Neural progenitor cell (in vitro differentiated cells): ENCODE measurements at regions not wholly inside any gene's neighbourhood (a gene's known extent, or its start where the extent isn't known, plus 50 kb on each side); places are given as distances from the start of the nearest gene placed in this dataset.

ENCODE experiments used
- DNase-seq: peaks from one replicate; pipeline ENCODE4 v3.0.0-alpha.2; 2016; ENCODE audit warnings: low spot score
- H2AFZ ChIP-seq: fragments of 200-600 bp; sonication (generic); replicated peaks from 2 replicates; pipeline ENCODE4 v1.6.1; 2016; ENCODE audit warnings: antibody characterized with exemption
- H3F3A ChIP-seq: fragments of 200-600 bp; sonication (generic); 2 replicates; pipeline ENCODE4 v1.6.1; 2016; ENCODE audit warnings: antibody characterized with exemption, low read depth
- H3K27ac ChIP-seq: fragments of 200-600 bp; sonication (generic); 2 replicates; pipeline ENCODE4 v1.5.1; 2016; ENCODE audit warnings: mild to moderate bottlenecking
- H3K27me3 ChIP-seq: fragments of 200-600 bp; sonication (generic); 2 replicates; pipeline ENCODE4 v1.6.1; 2016; ENCODE audit warnings: mild to moderate bottlenecking, moderate library complexity
- H3K36me3 ChIP-seq: fragments of 200-600 bp; sonication (generic); 2 replicates; pipeline ENCODE4 v1.5.1; 2016
- H3K4me1 ChIP-seq: fragments of 200-600 bp; sonication (generic); 2 replicates; pipeline ENCODE4 v1.6.1; 2016; ENCODE audit warnings: mixed run types
- H3K4me2 ChIP-seq: fragments of 200-600 bp; sonication (generic); 2 replicates; pipeline ENCODE4 v1.6.1; 2016
- H3K4me3 ChIP-seq: fragments of 200-600 bp; sonication (generic); 2 replicates; pipeline ENCODE4 v1.5.1; 2016
- H3K79me2 ChIP-seq: fragments of 200-600 bp; sonication (generic); 2 replicates; pipeline ENCODE4 v1.6.1; 2016; ENCODE audit warnings: low read depth
- H3K9ac ChIP-seq: fragments of 200-600 bp; sonication (generic); 2 replicates; pipeline ENCODE4 v1.6.1; 2016
- H3K9me3 ChIP-seq: fragments of 200-600 bp; sonication (generic); 2 replicates; pipeline ENCODE4 v1.5.1; 2016; ENCODE audit warnings: low read depth
- H4K20me1 ChIP-seq: fragments of 200-600 bp; sonication (generic); 2 replicates; pipeline ENCODE4 v1.6.1; 2016; ENCODE audit warnings: low read depth
- H3K27ac Mint-ChIP-seq: 3 replicates; pipeline ENCODE4 v1.8.0; 2021; ENCODE audit warnings: mixed read lengths
- H3K27me3 Mint-ChIP-seq: 2 replicates; pipeline ENCODE4 v1.8.0; 2022; ENCODE audit warnings: low read depth, mild to moderate bottlenecking, inconsistent platforms, moderate library complexity, mixed read lengths; ENCODE audit not compliant: insufficient read depth
- H3K36me3 Mint-ChIP-seq: 3 replicates; pipeline ENCODE4 v1.8.0; 2021; ENCODE audit warnings: mixed read lengths
- H3K4me1 Mint-ChIP-seq: 3 replicates; pipeline ENCODE4 v1.8.0; 2021; ENCODE audit warnings: mixed read lengths
- H3K4me3 Mint-ChIP-seq: 3 replicates; pipeline ENCODE4 v1.8.0; 2021; ENCODE audit warnings: mild to moderate bottlenecking, moderate library complexity, mixed read lengths
- H3K9me3 Mint-ChIP-seq: 3 replicates; pipeline ENCODE4 v1.8.0; 2020; ENCODE audit warnings: mixed read lengths
- EZH2 ChIP-seq: fragments of 200-600 bp; sonication (generic); IDR thresholded peaks from 2 replicates; pipeline ENCODE4 v1.6.1; 2017; ENCODE audit warnings: antibody characterized with exemption, mild to moderate bottlenecking, moderate library complexity
- EZH2phosphoT487 ChIP-seq: fragments of 200-600 bp; sonication (generic); IDR thresholded peaks from 2 replicates; pipeline ENCODE4 v1.6.1; 2017; ENCODE audit warnings: antibody characterized with exemption
- TF ChIP-seq, protein P1 (sequence below): fragments of 200-600 bp; sonication (generic); IDR thresholded peaks from 2 replicates; pipeline ENCODE4 v1.5.1; 2017; ENCODE audit warnings: antibody characterized with exemption, mild to moderate bottlenecking

GRCh38 chr2:65681503-65681902 is 249.1 kb upstream of the SPRED2 start:
- TF ChIP-seq EZH2: no peak
- no peak for TF ChIP-seq EZH2phosphoT487
- TF ChIP-seq, protein P1, sequence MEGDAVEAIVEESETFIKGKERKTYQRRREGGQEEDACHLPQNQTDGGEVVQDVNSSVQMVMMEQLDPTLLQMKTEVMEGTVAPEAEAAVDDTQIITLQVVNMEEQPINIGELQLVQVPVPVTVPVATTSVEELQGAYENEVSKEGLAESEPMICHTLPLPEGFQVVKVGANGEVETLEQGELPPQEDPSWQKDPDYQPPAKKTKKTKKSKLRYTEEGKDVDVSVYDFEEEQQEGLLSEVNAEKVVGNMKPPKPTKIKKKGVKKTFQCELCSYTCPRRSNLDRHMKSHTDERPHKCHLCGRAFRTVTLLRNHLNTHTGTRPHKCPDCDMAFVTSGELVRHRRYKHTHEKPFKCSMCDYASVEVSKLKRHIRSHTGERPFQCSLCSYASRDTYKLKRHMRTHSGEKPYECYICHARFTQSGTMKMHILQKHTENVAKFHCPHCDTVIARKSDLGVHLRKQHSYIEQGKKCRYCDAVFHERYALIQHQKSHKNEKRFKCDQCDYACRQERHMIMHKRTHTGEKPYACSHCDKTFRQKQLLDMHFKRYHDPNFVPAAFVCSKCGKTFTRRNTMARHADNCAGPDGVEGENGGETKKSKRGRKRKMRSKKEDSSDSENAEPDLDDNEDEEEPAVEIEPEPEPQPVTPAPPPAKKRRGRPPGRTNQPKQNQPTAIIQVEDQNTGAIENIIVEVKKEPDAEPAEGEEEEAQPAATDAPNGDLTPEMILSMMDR: no peak

DNA sequence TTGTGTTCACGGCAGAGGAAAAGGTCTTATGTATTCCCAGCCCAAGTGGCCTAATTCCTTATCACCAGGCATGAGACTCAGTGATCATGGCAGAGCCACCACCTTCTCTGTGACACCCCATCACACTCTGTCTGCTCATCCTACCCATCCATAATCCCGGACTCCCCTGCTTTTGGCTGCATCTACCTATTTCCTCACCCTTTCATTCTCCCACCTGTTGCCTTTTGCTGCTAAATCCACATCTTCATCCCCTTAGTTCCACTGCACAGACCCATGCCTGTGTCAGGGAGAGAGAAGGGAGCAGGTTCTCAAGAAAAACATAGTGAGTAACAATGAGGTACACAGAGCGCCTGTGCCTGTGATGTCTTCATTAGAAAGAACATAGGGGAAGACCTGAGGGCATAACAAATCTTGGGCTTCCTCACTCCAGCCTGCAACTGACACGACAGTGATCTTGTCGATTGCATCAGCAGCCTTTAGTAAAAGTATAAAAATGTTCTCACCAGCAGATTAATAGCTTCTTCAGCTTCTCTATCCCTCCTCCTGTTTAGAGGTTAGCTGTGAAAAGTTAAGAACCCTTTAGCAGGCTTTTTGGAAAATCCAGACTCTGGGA is 246.5 kb upstream of the SPRED2 start:
- Mint-ChIP-seq H3K27ac (peak overlapping the region; percentile 11), H3K36me3 (no peaks in the 10 kb centered on the region), H3K4me3 (no peak overlapping the region), H3K4me1 (no peaks in the 10 kb centered on the region), H3K27me3 (no peaks in the 10 kb centered on the region), H3K9me3 (peaks cover 9% of the 10 kb centered on the region)
- Histone ChIP-seq H3K27ac (no peak overlapping the region), H3K27me3 (no peaks in the 10 kb centered on the region), H3K9ac (no peak overlapping the region), H3F3A (no peaks in the 10 kb centered on the region), H3K79me2 (no peaks in the 10 kb centered on the region), H3K4me3 (no peak overlapping the region), H3K4me1 (no peaks in the 10 kb centered on the region), H3K9me3 (no peaks in the 10 kb centered on the region), H4K20me1 (no peaks in the 10 kb centered on the region), H3K4me2 (no peak overlapping the region), H3K36me3 (no peaks in the 10 kb centered on the region), H2AFZ (no peak overlapping the region)
- no peak for DNase-seq
- TF ChIP-seq, protein P1: no peak
- TF ChIP-seq EZH2phosphoT487 (no peak), EZH2 (no peak)

More at GRCh38 chr2:65681503-65681902, 249.1 kb upstream of the SPRED2 start:
- no peak overlapping the region for H3K27ac ChIP-seq
- no peaks in the 10 kb centered on the region for H4K20me1 ChIP-seq
- no peak overlapping the region for H3K4me3 ChIP-seq
- H3F3A ChIP-seq: no peaks in the 10 kb centered on the region
- no peak overlapping the region for H2AFZ ChIP-seq
- Mint-ChIP-seq H3K27ac (no peak overlapping the region), H3K9me3 (peaks cover 5% of the 10 kb centered on the region), H3K27me3 (no peaks in the 10 kb centered on the region), H3K36me3 (no peaks in the 10 kb centered on the region), H3K4me3 (no peak overlapping the region), H3K4me1 (no peaks in the 10 kb centered on the region)
- no peaks in the 10 kb centered on the region for H3K27me3 ChIP-seq
- no peak overlapping the region for H3K9ac ChIP-seq
- no peak overlapping the region for H3K4me2 ChIP-seq
- DNase-seq: no peak
- H3K4me1 ChIP-seq: no peaks in the 10 kb centered on the region
- no peaks in the 10 kb centered on the region for H3K79me2 ChIP-seq
- H3K36me3 ChIP-seq: no peaks in the 10 kb centered on the region
- no peaks in the 10 kb centered on the region for H3K9me3 ChIP-seq

DNA sequence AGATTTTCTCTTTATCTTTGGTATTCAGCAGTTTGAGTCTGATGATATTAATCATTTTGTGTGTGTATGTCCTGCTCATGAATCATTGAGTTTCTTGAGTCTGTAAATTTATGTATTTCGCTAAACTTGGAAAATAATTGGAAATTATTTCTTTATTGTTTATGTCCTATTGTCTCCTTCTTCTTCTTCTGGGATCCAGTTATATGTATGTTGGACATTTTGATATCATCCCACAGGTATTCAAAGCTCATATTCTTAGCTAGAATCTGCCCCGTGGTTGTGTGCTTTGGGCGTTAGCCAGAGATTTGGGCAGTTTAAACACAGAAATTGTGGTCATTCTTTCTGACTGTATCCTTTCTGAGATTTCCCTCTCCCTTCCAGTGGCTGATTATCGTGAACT is 243.0 kb upstream of the SPRED2 start:
- Mint-ChIP-seq H3K36me3 (no peaks in the 10 kb centered on the region), H3K9me3 (peaks cover 7% of the 10 kb centered on the region), H3K4me1 (no peaks in the 10 kb centered on the region), H3K27ac (no peak overlapping the region), H3K27me3 (peaks cover 4% of the 10 kb centered on the region), H3K4me3 (no peak overlapping the region)
- Histone ChIP-seq H3K36me3 (no peaks in the 10 kb centered on the region), H3K9ac (no peak overlapping the region), H3F3A (no peaks in the 10 kb centered on the region), H3K4me1 (no peaks in the 10 kb centered on the region), H3K79me2 (no peaks in the 10 kb centered on the region), H4K20me1 (no peaks in the 10 kb centered on the region), H3K27ac (no peak overlapping the region), H3K27me3 (no peaks in the 10 kb centered on the region), H3K9me3 (no peaks in the 10 kb centered on the region), H3K4me2 (no peak overlapping the region), H2AFZ (no peak overlapping the region), H3K4me3 (no peak overlapping the region)
- TF ChIP-seq, protein P1: no peak
- TF ChIP-seq EZH2phosphoT487 (no peak), EZH2 (no peak)
- DNase-seq: no peak
